SH-SY5Y (cell line): ENCODE measurements at regions not wholly inside any gene's neighbourhood (a gene's known extent, or its start where the extent isn't known, plus 50 kb on each side); places are given as distances from the start of the nearest gene placed in this dataset.

Experiments
- GATA2 ChIP-seq: IDR thresholded peaks from 2 replicates; pipeline ENCODE4 v1.6.1; 2011; ENCODE audit warnings: mild to moderate bottlenecking, low read depth, low read length
- GATA3 ChIP-seq: IDR thresholded peaks from 2 replicates; pipeline ENCODE4 v1.6.1; 2011; ENCODE audit warnings: low read depth, mild to moderate bottlenecking, low read length, moderate library complexity

DNA sequence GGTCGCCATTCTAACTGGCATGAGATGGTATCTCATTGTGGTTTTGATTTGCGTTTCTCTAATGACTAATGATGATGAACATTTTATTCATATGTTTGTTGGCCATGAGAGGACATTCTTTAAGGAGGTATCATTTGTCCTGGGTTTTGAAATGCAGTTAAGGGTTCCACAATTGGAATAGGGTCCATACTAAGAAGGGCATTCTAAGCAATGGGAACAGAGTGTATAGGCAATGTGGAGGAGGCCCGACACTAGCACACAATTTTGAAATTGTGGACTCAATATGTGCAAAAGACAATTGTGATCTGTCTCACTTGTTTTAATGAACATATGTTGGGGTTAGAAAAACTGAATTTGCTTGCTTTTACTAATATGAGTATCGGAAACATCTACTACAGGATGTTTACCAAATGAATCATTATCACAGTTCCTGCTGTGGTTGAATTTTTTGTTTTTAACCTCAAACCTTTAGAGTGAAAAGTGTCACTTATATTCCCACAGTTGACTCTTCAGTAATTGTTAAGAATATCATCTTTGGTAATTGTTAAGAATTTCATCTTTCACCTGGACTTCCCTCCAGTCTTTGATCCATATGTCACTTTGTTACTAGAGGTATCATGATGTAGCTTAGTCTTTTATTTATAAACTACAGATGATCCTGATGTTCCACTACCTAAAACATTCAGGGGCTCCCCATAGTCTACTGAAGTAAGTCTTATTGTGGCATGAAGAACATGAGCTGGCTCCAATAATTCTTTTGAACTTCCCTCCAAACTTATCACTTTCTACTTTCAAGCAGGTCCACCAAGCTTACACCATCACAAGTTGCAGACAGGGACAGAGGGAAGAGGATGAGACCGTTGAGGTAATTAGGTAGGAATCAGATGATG lies 109.7 kb upstream of the KLF12 start:
- TF ChIP-seq GATA3 (no peak), GATA2 (no peak)
